IMR-90 (cell line): ENCODE measurements at regions not wholly inside any gene's neighbourhood (a gene's known extent, or its start where the extent isn't known, plus 50 kb on each side); places are given as distances from the start of the nearest gene placed in this dataset.

Experiments used
- ATAC-seq: fragments of 200-7000 bp; cut with Tn5 transposase; 2 replicates; pipeline ENCODE4 v1.9.1; 2020; ENCODE audit warnings: low read depth, mild to moderate bottlenecking, moderate library complexity
- BruUV-seq: library from RNA; stranded (reverse); fragments of 400-500 nt; replicated peaks from 2 replicates; lab custom pipeline; 2021; lab: Mats Ljungman, UMichigan
- CTCF ChIA-PET: fragments of 300-600 bp; formaldehyde crosslinking; extraction: SDS; loops from one replicate; lab custom pipeline; 2021; ENCODE audit warnings: antibody characterized with exemption; lab: Yijun Ruan, JAX
- POLR2A ChIA-PET: fragments of 300-600 bp; sonication (Branson Sonifier 250); formaldehyde crosslinking; loops from one replicate; lab custom pipeline; 2022; ENCODE audit warnings: antibody characterized with exemption; ENCODE audit not compliant: unreplicated experiment; lab: Charles Lee
- DNase-seq: peaks from one replicate; pipeline ENCODE4 v3.0.0; 2013
- H2AFZ ChIP-seq: replicated peaks from 2 replicates; pipeline ENCODE3; 2013; ENCODE audit warnings: low read length, mild to moderate bottlenecking; ENCODE audit not compliant: poor library complexity
- H2AK5ac ChIP-seq: 2 replicates; pipeline ENCODE4 v1.6.1; 2013; ENCODE audit warnings: low read depth, low read length, inconsistent platforms
- H2AK9ac ChIP-seq: replicated peaks from 2 replicates; pipeline ENCODE3; 2013; ENCODE audit warnings: mild to moderate bottlenecking, low read depth, low read length, moderate library complexity; ENCODE audit not compliant: poor library complexity
- H2BK120ac ChIP-seq: 2 replicates; pipeline ENCODE4 v1.6.1; 2013; ENCODE audit warnings: low read depth, low read length, inconsistent platforms
- H2BK15ac ChIP-seq: 3 replicates; pipeline ENCODE4 v1.6.1; 2013; ENCODE audit warnings: low read depth, low read length, inconsistent platforms
- H2BK20ac ChIP-seq: 2 replicates; pipeline ENCODE4 v1.6.1; 2013; ENCODE audit warnings: low read depth, mild to moderate bottlenecking, inconsistent platforms, low read length, moderate library complexity
- H2BK5ac ChIP-seq: 2 replicates; pipeline ENCODE4 v1.6.1; 2013; ENCODE audit warnings: mild to moderate bottlenecking, low read depth, low read length, inconsistent platforms; ENCODE audit not compliant: poor library complexity, severe bottlenecking
- H3K14ac ChIP-seq: replicated peaks from 2 replicates; pipeline ENCODE4 v1.6.1; 2013; ENCODE audit warnings: low read depth, low read length, inconsistent platforms
- H3K18ac ChIP-seq: 2 replicates; pipeline ENCODE4 v1.6.1; 2013; ENCODE audit warnings: low read depth, low read length, control low read depth
- H3K23ac ChIP-seq: 2 replicates; pipeline ENCODE4 v1.6.1; 2013; ENCODE audit warnings: low read depth, low read length, inconsistent platforms
- H3K27ac ChIP-seq: 2 replicates; pipeline ENCODE4 v1.5.1; 2013; ENCODE audit warnings: mild to moderate bottlenecking, control low read depth, low read length; ENCODE audit not compliant: insufficient read depth
- H3K27me3 ChIP-seq: 2 replicates; pipeline ENCODE4 v1.6.1; 2013; ENCODE audit warnings: low read length; ENCODE audit not compliant: control insufficient read depth, insufficient read depth
- H3K36me3 ChIP-seq: 2 replicates; pipeline ENCODE4 v1.6.1; 2013; ENCODE audit warnings: low read length, mixed read lengths; ENCODE audit not compliant: control insufficient read depth, insufficient read depth
- H3K4ac ChIP-seq: 2 replicates; pipeline ENCODE4 v1.6.1; 2013; ENCODE audit warnings: low read depth, low read length, inconsistent platforms
- H3K4me1 ChIP-seq: 2 replicates; pipeline ENCODE4 v1.6.1; 2013; ENCODE audit warnings: low read length, mixed read lengths; ENCODE audit not compliant: control insufficient read depth, insufficient read depth
- H3K4me2 ChIP-seq: 2 replicates; pipeline ENCODE4 v1.6.1; 2013; ENCODE audit warnings: low read depth, mild to moderate bottlenecking, control low read depth, low read length, moderate library complexity
- H3K4me3 ChIP-seq: 2 replicates; pipeline ENCODE4 v1.5.1; 2013; ENCODE audit warnings: low read depth, mild to moderate bottlenecking, control low read depth, low read length, moderate library complexity; ENCODE audit not compliant: insufficient read depth
- H3K56ac ChIP-seq: 2 replicates; pipeline ENCODE4 v1.6.1; 2013; ENCODE audit warnings: low read length, inconsistent platforms; ENCODE audit not compliant: insufficient read depth; ENCODE audit errors: extremely low read depth
- H3K79me1 ChIP-seq, 2 experiments: 2 replicates each; pipeline ENCODE4 v1.6.1; 2013; ENCODE audit warnings: low read length in 2 of 2, inconsistent platforms in 1 of 2, low read depth in 1 of 2
- H3K9ac ChIP-seq: 2 replicates; pipeline ENCODE4 v1.6.1; 2013; ENCODE audit warnings: low read depth, low read length, control low read depth
- H3K9me1 ChIP-seq: 2 replicates; pipeline ENCODE4 v1.6.1; 2013; ENCODE audit warnings: low read length, inconsistent platforms; ENCODE audit not compliant: insufficient read depth
- H3K9me3 ChIP-seq: 2 replicates; pipeline ENCODE4 v1.6.1; 2013; ENCODE audit warnings: low read length; ENCODE audit not compliant: control insufficient read depth, insufficient read depth
- H4K20me1 ChIP-seq: 2 replicates; pipeline ENCODE4 v1.6.1; 2013; ENCODE audit warnings: low read length, inconsistent platforms; ENCODE audit not compliant: insufficient read depth
- H4K5ac ChIP-seq: 2 replicates; pipeline ENCODE4 v1.6.1; 2013; ENCODE audit warnings: mild to moderate bottlenecking, low read depth, low read length, control low read depth
- H4K8ac ChIP-seq, 2 experiments: 2 replicates each; pipeline ENCODE4 v1.6.1; 2013; ENCODE audit warnings: low read depth in 2 of 2, low read length in 2 of 2, control low read depth in 1 of 2, inconsistent platforms in 1 of 2
- H4K91ac ChIP-seq: 2 replicates; pipeline ENCODE4 v1.6.1; 2013; ENCODE audit warnings: low read depth, low read length, inconsistent platforms; ENCODE audit not compliant: insufficient read depth
- CTCF ChIP-seq: conservative IDR thresholded peaks from 2 replicates; pipeline ENCODE4 v1.5.1; 2012; ENCODE audit warnings: mild to moderate bottlenecking, low read depth, low read length, improper control_type of control experiment
- WGBS, 2 experiments: methylation state at CpG; one replicate each; pipeline versions ENCODE4 v1.1.5 to v1.1.7; 2013; ENCODE audit warnings: missing lambda C conversion rate in 2 of 2; ENCODE audit not compliant: insufficient read length in 1 of 2; ENCODE audit errors: extremely low coverage in 2 of 2; 5-methylcytosine and 5-hydroxymethylcytosine counted together
- dilution Hi-C: fragments of 300-500 bp; cut with HindIII; formaldehyde crosslinking; loops from one replicate; pipeline ENCODE4 v1.14.3; 2018; ENCODE audit warnings: low sequenced_read_pairs; ENCODE audit not compliant: unreplicated experiment
- in situ Hi-C: fragments of 300-500 bp; cut with MboI; formaldehyde crosslinking; loops from 3 replicates; pipeline ENCODE4 v1.14.3; 2019; ENCODE audit warnings: low sequenced_read_pairs, inconsistent platforms, mixed read lengths
- intact Hi-C: fragments of 100-400 bp; cut with micrococcal nuclease; formaldehyde crosslinking; loops from 2 replicates; pipeline ENCODE4 v1.10.0; 2022

GRCh38 chr12:74148849-74149248 lies 388.8 kb upstream of the ATXN7L3B start:
- no peak for TF ChIP-seq CTCF
- Histone ChIP-seq H2AK9ac (no peak overlapping the region), H3K9me3 (no peaks in the 10 kb centered on the region), H4K8ac (no peak overlapping the region), H2AK5ac (no peak overlapping the region), H3K4me2 (no peak overlapping the region), H3K4me1 (no peaks in the 10 kb centered on the region), H3K4ac (no peak overlapping the region), H3K79me1 (no peaks in the 10 kb centered on the region), H3K36me3 (no peaks in the 10 kb centered on the region), H3K27me3 (no peaks in the 10 kb centered on the region), H3K27ac (no peak overlapping the region), H3K56ac (no peak overlapping the region), H3K4me3 (no peak overlapping the region), H2BK15ac (no peak overlapping the region), H3K9me1 (no peaks in the 10 kb centered on the region), H3K18ac (no peak overlapping the region), H3K23ac (no peak overlapping the region), H3K14ac (no peak overlapping the region), H2BK120ac (no peak overlapping the region), H2BK5ac (no peak overlapping the region), H4K91ac (no peak overlapping the region), H4K20me1 (no peaks in the 10 kb centered on the region), H2BK20ac (no peak overlapping the region), H2AFZ (no peak overlapping the region), H4K5ac (no peak overlapping the region), H3K9ac (no peak overlapping the region)
- intact Hi-C loops (no loop called here), in situ Hi-C loops (no loop called here), dilution Hi-C loops (no loop called here)
- CTCF ChIA-PET = no interaction called here
- ATAC-seq = no peak
- no CpG with 5 or more reads among the region's 2 CpGs for WGBS, 2 experiments
- no TSS peak for BruUV-seq
- POLR2A ChIA-PET = no interaction called here
- DNase-seq = no peak
